ENCODE measurements at regions not wholly inside any gene's neighbourhood (a gene's known extent, or its start where the extent isn't known, plus 50 kb on each side); places are given as distances from the start of the nearest gene placed in this dataset.
A peak's percentile ranks its signal among the peaks of the same experiment; 100 is the strongest.

DNA sequence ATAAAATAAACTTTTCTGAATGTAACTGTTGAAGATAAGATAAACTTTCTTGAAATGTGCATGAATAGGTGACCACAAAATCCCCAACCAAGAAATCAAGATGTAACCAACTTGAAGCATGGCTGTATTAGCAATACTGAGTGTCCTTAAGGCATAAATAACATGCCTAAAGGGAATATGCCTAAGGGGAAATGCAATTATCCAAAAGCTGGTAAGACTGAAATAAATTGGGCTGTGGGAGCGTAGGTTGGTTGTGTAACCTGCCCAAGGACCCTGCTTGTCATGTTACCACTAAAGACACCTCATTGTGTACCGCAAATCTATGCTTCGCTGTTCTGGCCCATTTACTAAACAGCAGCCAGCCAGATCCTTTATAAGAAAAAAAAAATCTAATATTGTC, 200.8 kb upstream of the PDE10A start:
- no peaks in the 10 kb centered on the region for H3K79me2 ChIP-seq (ENCODE audit: insufficient read depth, low read length)
- H3K4me1 ChIP-seq (ENCODE audit: insufficient read depth, low read length), result no peaks in the 10 kb centered on the region
- no peak overlapping the region for H3K4me3 ChIP-seq (ENCODE audit: insufficient read depth, low read length)
- H3K27me3 ChIP-seq (ENCODE audit: insufficient read depth, low read length), result peaks cover 3% of the 10 kb centered on the region
- no peak overlapping the region for H3K4me2 ChIP-seq (ENCODE audit: insufficient read depth, low read length)
- DNase-seq (ENCODE audit: insufficient read length, low spot score, missing footprints), result no peak
- no peaks in the 10 kb centered on the region for H3K36me3 ChIP-seq (ENCODE audit: insufficient read depth, low read length)
- H3K9me3 ChIP-seq (ENCODE audit: low read depth, low read length), result no peaks in the 10 kb centered on the region
- H4K20me1 ChIP-seq (ENCODE audit: insufficient read depth, low read length), result no peaks in the 10 kb centered on the region
- no peak overlapping the region for H2AFZ ChIP-seq (ENCODE audit: low read length)
- H3K27ac ChIP-seq (ENCODE audit: low read depth, low read length), result no peak overlapping the region
- TF ChIP-seq, protein P1, sequence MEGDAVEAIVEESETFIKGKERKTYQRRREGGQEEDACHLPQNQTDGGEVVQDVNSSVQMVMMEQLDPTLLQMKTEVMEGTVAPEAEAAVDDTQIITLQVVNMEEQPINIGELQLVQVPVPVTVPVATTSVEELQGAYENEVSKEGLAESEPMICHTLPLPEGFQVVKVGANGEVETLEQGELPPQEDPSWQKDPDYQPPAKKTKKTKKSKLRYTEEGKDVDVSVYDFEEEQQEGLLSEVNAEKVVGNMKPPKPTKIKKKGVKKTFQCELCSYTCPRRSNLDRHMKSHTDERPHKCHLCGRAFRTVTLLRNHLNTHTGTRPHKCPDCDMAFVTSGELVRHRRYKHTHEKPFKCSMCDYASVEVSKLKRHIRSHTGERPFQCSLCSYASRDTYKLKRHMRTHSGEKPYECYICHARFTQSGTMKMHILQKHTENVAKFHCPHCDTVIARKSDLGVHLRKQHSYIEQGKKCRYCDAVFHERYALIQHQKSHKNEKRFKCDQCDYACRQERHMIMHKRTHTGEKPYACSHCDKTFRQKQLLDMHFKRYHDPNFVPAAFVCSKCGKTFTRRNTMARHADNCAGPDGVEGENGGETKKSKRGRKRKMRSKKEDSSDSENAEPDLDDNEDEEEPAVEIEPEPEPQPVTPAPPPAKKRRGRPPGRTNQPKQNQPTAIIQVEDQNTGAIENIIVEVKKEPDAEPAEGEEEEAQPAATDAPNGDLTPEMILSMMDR (IDR thresholded peaks at IDR 0.05; ENCODE audit: extremely low read depth, low read depth, low read length), result no peak

DNA sequence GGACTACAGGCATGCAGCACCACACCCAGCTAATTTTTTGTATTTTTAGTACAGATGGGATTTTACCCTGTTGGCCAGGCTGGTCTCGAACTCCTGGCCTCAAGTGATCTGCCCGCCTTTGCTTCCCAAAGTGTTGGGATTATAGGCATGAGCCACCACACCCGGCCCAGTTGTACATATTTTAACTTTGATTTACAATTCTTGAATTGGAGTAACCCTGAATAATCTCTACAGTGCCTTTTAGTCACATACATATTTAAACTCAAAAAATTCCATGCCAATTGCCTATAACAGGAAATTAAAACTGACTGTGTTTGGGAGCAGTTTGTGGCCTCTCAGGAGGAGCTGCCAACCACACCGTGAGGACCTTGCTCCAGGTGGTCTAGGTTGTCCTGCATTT, 199.8 kb upstream of the PDE10A start:
- Histone ChIP-seq H3K79me2 (ENCODE audit: insufficient read depth, low read length) (no peaks in the 10 kb centered on the region), H2AFZ (ENCODE audit: low read length) (no peak overlapping the region), H3K27me3 (ENCODE audit: insufficient read depth, low read length) (peaks cover 3% of the 10 kb centered on the region), H3K4me2 (ENCODE audit: insufficient read depth, low read length) (no peak overlapping the region), H3K9me3 (ENCODE audit: low read depth, low read length) (no peaks in the 10 kb centered on the region), H3K36me3 (ENCODE audit: insufficient read depth, low read length) (no peaks in the 10 kb centered on the region), H4K20me1 (ENCODE audit: insufficient read depth, low read length) (no peaks in the 10 kb centered on the region), H3K4me1 (ENCODE audit: insufficient read depth, low read length) (no peaks in the 10 kb centered on the region), H3K27ac (ENCODE audit: low read depth, low read length) (no peak overlapping the region), H3K4me3 (ENCODE audit: insufficient read depth, low read length) (no peak overlapping the region)
- TF ChIP-seq, protein P1 (IDR thresholded peaks at IDR 0.05; ENCODE audit: extremely low read depth, low read depth, low read length), result no peak
- DNase-seq (ENCODE audit: insufficient read length, low spot score, missing footprints), result no peak

DNA sequence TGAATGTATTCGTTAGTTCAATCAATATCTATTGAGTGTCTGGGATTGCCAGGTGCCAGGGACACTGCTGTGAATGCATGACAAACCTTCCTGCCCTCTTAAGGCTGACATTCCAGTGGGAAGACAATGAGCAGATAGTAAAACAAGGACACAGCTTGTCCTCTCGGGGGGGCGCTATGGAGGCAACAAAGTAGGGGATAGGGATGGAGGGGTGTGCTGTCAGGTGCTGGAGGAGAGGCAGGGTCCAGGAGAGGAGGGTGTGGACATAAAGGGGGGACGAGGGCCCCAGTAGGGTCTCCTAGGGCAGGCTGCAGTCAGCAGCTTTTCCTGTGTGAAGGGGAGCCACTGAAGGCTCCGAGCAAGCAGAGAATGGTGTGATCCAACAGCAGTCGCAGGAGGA, 198.2 kb upstream of the PDE10A start:
- no peak overlapping the region for H3K4me3 ChIP-seq (ENCODE audit: insufficient read depth, low read length)
- no peak overlapping the region for H2AFZ ChIP-seq (ENCODE audit: low read length)
- H3K9me3 ChIP-seq (ENCODE audit: low read depth, low read length), result no peaks in the 10 kb centered on the region
- no peaks in the 10 kb centered on the region for H3K4me1 ChIP-seq (ENCODE audit: insufficient read depth, low read length)
- H4K20me1 ChIP-seq (ENCODE audit: insufficient read depth, low read length), result no peaks in the 10 kb centered on the region
- H3K27ac ChIP-seq (ENCODE audit: low read depth, low read length), result no peak overlapping the region
- no peak for DNase-seq (ENCODE audit: insufficient read length, low spot score, missing footprints)
- TF ChIP-seq, protein P1 (IDR thresholded peaks at IDR 0.05; ENCODE audit: extremely low read depth, low read depth, low read length), result no peak
- no peaks in the 10 kb centered on the region for H3K79me2 ChIP-seq (ENCODE audit: insufficient read depth, low read length)
- H3K4me2 ChIP-seq (ENCODE audit: insufficient read depth, low read length), result no peak overlapping the region
- no peaks in the 10 kb centered on the region for H3K36me3 ChIP-seq (ENCODE audit: insufficient read depth, low read length)
- peaks cover 3% of the 10 kb centered on the region for H3K27me3 ChIP-seq (ENCODE audit: insufficient read depth, low read length)

DNA sequence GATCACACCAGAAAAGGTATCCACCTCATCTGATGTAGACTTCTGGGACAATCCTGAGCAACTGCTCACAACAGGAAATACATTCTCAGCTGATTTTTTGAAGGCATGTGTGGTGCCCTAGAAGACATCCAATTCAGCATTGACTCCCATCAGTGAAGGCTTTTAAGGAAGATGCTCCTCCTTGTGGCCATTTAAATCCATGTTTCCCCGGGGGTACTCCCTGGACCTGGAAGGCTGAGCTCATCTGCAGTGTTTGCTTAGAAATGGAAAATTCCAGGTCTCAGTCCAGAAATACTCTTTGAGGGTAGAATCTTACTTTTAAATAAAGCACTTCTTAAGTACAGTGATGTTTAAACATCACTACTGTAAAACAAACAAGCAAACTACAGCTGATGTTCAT, 195.5 kb upstream of the PDE10A start:
- Histone ChIP-seq H3K4me3 (ENCODE audit: insufficient read depth, low read length) (no peak overlapping the region), H3K36me3 (ENCODE audit: insufficient read depth, low read length) (no peaks in the 10 kb centered on the region), H2AFZ (ENCODE audit: low read length) (no peak overlapping the region), H3K4me1 (ENCODE audit: insufficient read depth, low read length) (no peaks in the 10 kb centered on the region), H3K4me2 (ENCODE audit: insufficient read depth, low read length) (no peak overlapping the region), H3K27me3 (ENCODE audit: insufficient read depth, low read length) (no peaks in the 10 kb centered on the region), H3K79me2 (ENCODE audit: insufficient read depth, low read length) (no peaks in the 10 kb centered on the region), H3K9me3 (ENCODE audit: low read depth, low read length) (no peaks in the 10 kb centered on the region), H3K27ac (ENCODE audit: low read depth, low read length) (no peak overlapping the region), H4K20me1 (ENCODE audit: insufficient read depth, low read length) (no peaks in the 10 kb centered on the region)
- TF ChIP-seq, protein P1 (IDR thresholded peaks at IDR 0.05; ENCODE audit: extremely low read depth, low read depth, low read length), result peak; percentile 45
- no peak for DNase-seq (ENCODE audit: insufficient read length, low spot score, missing footprints)

All from osteoblast (primary cell).